MM.1S (cell line): ENCODE measurements at regions not wholly inside any gene's neighbourhood (a gene's known extent, or its start where the extent isn't known, plus 50 kb on each side); places are given as distances from the start of the nearest gene placed in this dataset.

Source experiments
- EZH2 ChIP-seq: fragments of 300-600 bp; sonication (generic); optimal IDR thresholded peaks from 2 replicates; pipeline ENCODE3; 2017; ENCODE audit warnings: low read depth, mild to moderate bottlenecking, antibody characterized with exemption, low read length, mixed read lengths
- EZH2phosphoT487 ChIP-seq: fragments of 300-600 bp; sonication (generic); IDR thresholded peaks from 2 replicates; pipeline ENCODE4 v1.6.1; 2018; ENCODE audit warnings: antibody characterized with exemption, low read length
- TF ChIP-seq, protein P1 (sequence below): fragments of 300-600 bp; sonication (generic); IDR thresholded peaks from 2 replicates; pipeline ENCODE4 v1.5.1; 2016; ENCODE audit warnings: antibody characterized with exemption, low read length, mixed read lengths

DNA sequence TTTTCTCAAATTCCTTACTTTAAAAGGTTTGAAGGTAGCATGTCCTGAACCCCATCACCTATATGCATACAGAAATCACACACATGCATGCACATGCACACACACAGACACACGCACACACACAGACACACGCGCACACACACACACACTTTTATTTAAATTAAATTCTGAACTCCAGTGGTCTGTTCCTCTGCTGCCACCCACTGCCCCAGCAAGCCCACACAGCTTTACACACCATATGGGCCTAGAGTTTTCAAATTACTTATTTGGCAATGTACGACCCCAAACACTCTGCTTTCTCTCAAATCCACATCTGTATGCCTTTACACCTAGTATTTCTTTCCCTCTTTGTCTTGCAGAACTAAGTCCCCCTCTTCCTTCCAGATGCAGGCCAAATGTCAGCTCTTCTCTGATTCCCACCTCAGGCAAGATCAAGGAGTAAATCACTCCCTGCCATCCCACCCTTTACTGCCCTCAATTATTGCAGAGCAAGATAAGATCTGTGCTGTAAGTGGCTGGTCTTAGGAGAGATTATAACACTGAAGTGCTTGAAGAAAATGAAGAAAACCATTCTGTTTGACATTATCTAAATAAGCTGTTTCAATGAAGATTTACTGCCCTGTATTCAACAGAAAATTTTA lies 429.9 kb upstream of the CXADR start:
- TF ChIP-seq EZH2 (no peak), EZH2phosphoT487 (no peak)
- TF ChIP-seq, protein P1, sequence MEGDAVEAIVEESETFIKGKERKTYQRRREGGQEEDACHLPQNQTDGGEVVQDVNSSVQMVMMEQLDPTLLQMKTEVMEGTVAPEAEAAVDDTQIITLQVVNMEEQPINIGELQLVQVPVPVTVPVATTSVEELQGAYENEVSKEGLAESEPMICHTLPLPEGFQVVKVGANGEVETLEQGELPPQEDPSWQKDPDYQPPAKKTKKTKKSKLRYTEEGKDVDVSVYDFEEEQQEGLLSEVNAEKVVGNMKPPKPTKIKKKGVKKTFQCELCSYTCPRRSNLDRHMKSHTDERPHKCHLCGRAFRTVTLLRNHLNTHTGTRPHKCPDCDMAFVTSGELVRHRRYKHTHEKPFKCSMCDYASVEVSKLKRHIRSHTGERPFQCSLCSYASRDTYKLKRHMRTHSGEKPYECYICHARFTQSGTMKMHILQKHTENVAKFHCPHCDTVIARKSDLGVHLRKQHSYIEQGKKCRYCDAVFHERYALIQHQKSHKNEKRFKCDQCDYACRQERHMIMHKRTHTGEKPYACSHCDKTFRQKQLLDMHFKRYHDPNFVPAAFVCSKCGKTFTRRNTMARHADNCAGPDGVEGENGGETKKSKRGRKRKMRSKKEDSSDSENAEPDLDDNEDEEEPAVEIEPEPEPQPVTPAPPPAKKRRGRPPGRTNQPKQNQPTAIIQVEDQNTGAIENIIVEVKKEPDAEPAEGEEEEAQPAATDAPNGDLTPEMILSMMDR = no peak
